ENCODE measurements at regions not wholly inside any gene's neighbourhood (a gene's known extent, or its start where the extent isn't known, plus 50 kb on each side); places are given as distances from the start of the nearest gene placed in this dataset.

GRCh38 chr2:13616059-13616458, 899.3 kb downstream of the TRIB2 start:
- peaks cover 7% of the 10 kb centered on the region; the same call in 1 of the 2 replicates for H3K9me3 ChIP-seq (ENCODE audit: insufficient read depth, low read length)
- no peaks in the 10 kb centered on the region for H3F3A ChIP-seq (ENCODE audit: insufficient read depth)
- no peaks in the 10 kb centered on the region for H3K27me3 ChIP-seq (ENCODE audit: low read length)
- H3K4me2 ChIP-seq (ENCODE audit: low read depth, low read length, poor library complexity, severe bottlenecking): no peak overlapping the region
- no peak overlapping the region for H3K4me3 ChIP-seq (ENCODE audit: insufficient read depth, low read length, poor library complexity, severe bottlenecking)
- no peaks in the 10 kb centered on the region for H3K9me2 ChIP-seq (replicated peaks; ENCODE audit: insufficient read depth, low read length)
- no peaks in the 10 kb centered on the region for H4K20me1 ChIP-seq (ENCODE audit: low read depth, low read length)
- no peak overlapping the region for H2AFZ ChIP-seq (ENCODE audit: low read depth, low read length, severe bottlenecking)
- no peaks in the 10 kb centered on the region for H3K36me3 ChIP-seq (ENCODE audit: low read length)
- TF ChIP-seq EZH2phosphoT487 (conservative IDR thresholded peaks at IDR 0.05; ENCODE audit: low read length) (no peak), CTCF (IDR thresholded peaks at IDR 0.05; ENCODE audit: insufficient read depth, low read length, poor library complexity, severe bottlenecking) (no peak)
- H3K79me2 ChIP-seq (ENCODE audit: insufficient read depth, low read length): no peaks in the 10 kb centered on the region
- H3K9ac ChIP-seq (ENCODE audit: low read length): no peak overlapping the region
- H3K27ac ChIP-seq (ENCODE audit: low read depth, low read length): no peak overlapping the region

- no peaks in the 10 kb centered on the region for H3K79me2 ChIP-seq (ENCODE audit: insufficient read depth, low read length)
- no peak overlapping the region for H2AFZ ChIP-seq (ENCODE audit: low read depth, low read length, severe bottlenecking)
- H3K4me3 ChIP-seq (ENCODE audit: insufficient read depth, low read length, poor library complexity, severe bottlenecking): no peak overlapping the region
- TF ChIP-seq EZH2phosphoT487 (conservative IDR thresholded peaks at IDR 0.05; ENCODE audit: low read length) (no peak), CTCF (IDR thresholded peaks at IDR 0.05; ENCODE audit: insufficient read depth, low read length, poor library complexity, severe bottlenecking) (no peak)
- H3K27me3 ChIP-seq (ENCODE audit: low read length): no peaks in the 10 kb centered on the region
- no peaks in the 10 kb centered on the region for H3F3A ChIP-seq (ENCODE audit: insufficient read depth)
- peaks cover 7% of the 10 kb centered on the region; the same call in 1 of the 2 replicates for H3K9me3 ChIP-seq (ENCODE audit: insufficient read depth, low read length)
- no peaks in the 10 kb centered on the region for H3K9me2 ChIP-seq (replicated peaks; ENCODE audit: insufficient read depth, low read length)
- no peaks in the 10 kb centered on the region for H3K36me3 ChIP-seq (ENCODE audit: low read length)
- no peak overlapping the region for H3K4me2 ChIP-seq (ENCODE audit: low read depth, low read length, poor library complexity, severe bottlenecking)
- H3K27ac ChIP-seq (ENCODE audit: low read depth, low read length): no peak overlapping the region
- H3K9ac ChIP-seq (ENCODE audit: low read length): no peak overlapping the region
- no peaks in the 10 kb centered on the region for H4K20me1 ChIP-seq (ENCODE audit: low read depth, low read length)
Observed at GRCh38 chr2:13616616-13617015, 899.9 kb downstream of the TRIB2 start.

GRCh38 chr2:13628122-13628521, 911.4 kb downstream of the TRIB2 start:
- H3K4me2 ChIP-seq (ENCODE audit: low read depth, low read length, poor library complexity, severe bottlenecking): no peak overlapping the region
- no peaks in the 10 kb centered on the region for H3F3A ChIP-seq (ENCODE audit: insufficient read depth)
- no peaks in the 10 kb centered on the region for H4K20me1 ChIP-seq (ENCODE audit: low read depth, low read length)
- H3K9me2 ChIP-seq (replicated peaks; ENCODE audit: insufficient read depth, low read length): no peaks in the 10 kb centered on the region; the same call in 1 of the 2 replicates
- H3K4me3 ChIP-seq (ENCODE audit: insufficient read depth, low read length, poor library complexity, severe bottlenecking): no peak overlapping the region
- no peaks in the 10 kb centered on the region for H3K9me3 ChIP-seq (ENCODE audit: insufficient read depth, low read length)
- H3K27me3 ChIP-seq (ENCODE audit: low read length): no peaks in the 10 kb centered on the region
- no peaks in the 10 kb centered on the region for H3K36me3 ChIP-seq (ENCODE audit: low read length)
- no peak overlapping the region for H2AFZ ChIP-seq (ENCODE audit: low read depth, low read length, severe bottlenecking)
- H3K27ac ChIP-seq (ENCODE audit: low read depth, low read length): no peak overlapping the region
- no peak for TF ChIP-seq CTCF (IDR thresholded peaks at IDR 0.05; ENCODE audit: insufficient read depth, low read length, poor library complexity, severe bottlenecking)
- no peak for TF ChIP-seq EZH2phosphoT487 (conservative IDR thresholded peaks at IDR 0.05; ENCODE audit: low read length)
- H3K79me2 ChIP-seq (ENCODE audit: insufficient read depth, low read length): no peaks in the 10 kb centered on the region
- no peak overlapping the region for H3K9ac ChIP-seq (ENCODE audit: low read length)
